ENCODE measurements at regions not wholly inside any gene's neighbourhood (a gene's known extent, or its start where the extent isn't known, plus 50 kb on each side); places are given as distances from the start of the nearest gene placed in this dataset.
"Not testable (repeated sequence)": the region's sequence is repeated elsewhere in the genome, so short reads cannot be mapped to it uniquely, and the experiment has no call there.

DNA sequence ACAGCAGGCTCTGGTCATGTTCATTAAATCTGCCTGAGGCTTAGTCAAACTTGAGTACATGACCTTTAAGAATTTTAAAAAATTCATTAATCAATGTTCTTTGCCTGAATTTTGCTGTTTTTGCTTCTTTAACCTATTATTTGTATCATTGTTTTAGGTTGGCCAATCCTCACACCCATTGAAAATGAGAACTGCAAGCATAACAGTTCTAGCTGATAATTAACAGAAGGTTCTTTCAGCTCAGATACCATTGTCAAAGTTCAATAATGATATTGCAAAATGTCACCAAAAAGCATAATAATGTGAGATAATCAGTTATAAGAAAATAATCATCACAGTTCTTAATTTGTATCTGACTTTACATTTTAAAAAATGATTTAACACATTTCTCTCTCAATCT lies 583.1 kb downstream of the TFAP2A start:
- H3K4me3 ChIP-seq = no peak overlapping the region
- H3K4me1 ChIP-seq = no peaks in the 10 kb centered on the region
- TF ChIP-seq, protein P1, sequence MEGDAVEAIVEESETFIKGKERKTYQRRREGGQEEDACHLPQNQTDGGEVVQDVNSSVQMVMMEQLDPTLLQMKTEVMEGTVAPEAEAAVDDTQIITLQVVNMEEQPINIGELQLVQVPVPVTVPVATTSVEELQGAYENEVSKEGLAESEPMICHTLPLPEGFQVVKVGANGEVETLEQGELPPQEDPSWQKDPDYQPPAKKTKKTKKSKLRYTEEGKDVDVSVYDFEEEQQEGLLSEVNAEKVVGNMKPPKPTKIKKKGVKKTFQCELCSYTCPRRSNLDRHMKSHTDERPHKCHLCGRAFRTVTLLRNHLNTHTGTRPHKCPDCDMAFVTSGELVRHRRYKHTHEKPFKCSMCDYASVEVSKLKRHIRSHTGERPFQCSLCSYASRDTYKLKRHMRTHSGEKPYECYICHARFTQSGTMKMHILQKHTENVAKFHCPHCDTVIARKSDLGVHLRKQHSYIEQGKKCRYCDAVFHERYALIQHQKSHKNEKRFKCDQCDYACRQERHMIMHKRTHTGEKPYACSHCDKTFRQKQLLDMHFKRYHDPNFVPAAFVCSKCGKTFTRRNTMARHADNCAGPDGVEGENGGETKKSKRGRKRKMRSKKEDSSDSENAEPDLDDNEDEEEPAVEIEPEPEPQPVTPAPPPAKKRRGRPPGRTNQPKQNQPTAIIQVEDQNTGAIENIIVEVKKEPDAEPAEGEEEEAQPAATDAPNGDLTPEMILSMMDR (IDR thresholded peaks at IDR 0.05) = no peak
- H3K27me3 ChIP-seq = no peaks in the 10 kb centered on the region
- no peak for DNase-seq (ENCODE audit: low spot score)
- H3K27ac ChIP-seq = no peak overlapping the region
- H3K9me3 ChIP-seq = no peaks in the 10 kb centered on the region
- H3K36me3 ChIP-seq = no peaks in the 10 kb centered on the region

DNA sequence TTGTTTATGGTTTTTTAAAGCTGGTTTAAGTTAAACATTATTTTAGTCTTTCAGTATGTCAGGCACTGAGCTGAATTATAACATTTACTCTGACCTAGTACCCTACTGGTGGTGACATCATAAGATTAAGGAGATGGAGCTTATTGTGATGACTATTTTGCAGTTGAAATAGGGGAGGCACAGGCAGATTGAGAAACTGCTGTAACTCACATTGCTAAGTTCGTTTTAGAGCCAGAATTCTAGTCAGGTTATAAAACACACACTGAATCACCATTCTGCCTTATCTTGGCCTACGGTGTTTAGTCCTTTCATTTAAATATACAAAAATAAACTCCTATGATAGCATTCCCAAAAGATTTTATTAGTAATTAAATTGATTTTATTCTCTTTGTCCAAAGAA lies 584.1 kb downstream of the TFAP2A start:
- no peaks in the 10 kb centered on the region for H3K36me3 ChIP-seq
- no peaks in the 10 kb centered on the region for H3K4me1 ChIP-seq
- H3K9me3 ChIP-seq = no peaks in the 10 kb centered on the region
- TF ChIP-seq, protein P1 (IDR thresholded peaks at IDR 0.05) = no peak
- H3K4me3 ChIP-seq = no peak overlapping the region
- H3K27me3 ChIP-seq = no peaks in the 10 kb centered on the region
- DNase-seq (ENCODE audit: low spot score) = no peak
- H3K27ac ChIP-seq = no peak overlapping the region

DNA sequence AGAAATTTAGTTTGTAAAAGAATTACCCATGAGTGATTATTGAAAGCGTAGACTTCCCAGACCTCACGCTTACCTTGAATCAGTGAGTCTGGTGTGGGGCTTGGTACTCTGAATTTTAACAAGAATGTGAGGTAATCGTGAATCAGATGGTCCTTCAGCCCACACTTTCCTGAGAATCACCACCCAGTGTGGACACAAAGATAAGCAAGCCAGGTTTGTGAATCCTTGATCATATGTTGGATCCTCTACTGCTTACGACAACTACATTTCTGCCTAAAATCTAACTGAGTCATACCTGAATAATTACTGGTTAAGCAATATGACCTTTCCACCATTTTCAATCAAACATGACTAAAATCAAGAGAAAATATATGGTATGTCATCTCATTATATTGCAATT lies 589.3 kb downstream of the TFAP2A start:
- Histone ChIP-seq H3K9me3 (no peaks in the 10 kb centered on the region), H3K36me3 (no peaks in the 10 kb centered on the region), H3K27ac (no peak overlapping the region), H3K4me1 (no peaks in the 10 kb centered on the region), H3K27me3 (no peaks in the 10 kb centered on the region), H3K4me3 (no peak overlapping the region)
- DNase-seq (ENCODE audit: low spot score) = no peak
- TF ChIP-seq, protein P1 (IDR thresholded peaks at IDR 0.05) = no peak

DNA sequence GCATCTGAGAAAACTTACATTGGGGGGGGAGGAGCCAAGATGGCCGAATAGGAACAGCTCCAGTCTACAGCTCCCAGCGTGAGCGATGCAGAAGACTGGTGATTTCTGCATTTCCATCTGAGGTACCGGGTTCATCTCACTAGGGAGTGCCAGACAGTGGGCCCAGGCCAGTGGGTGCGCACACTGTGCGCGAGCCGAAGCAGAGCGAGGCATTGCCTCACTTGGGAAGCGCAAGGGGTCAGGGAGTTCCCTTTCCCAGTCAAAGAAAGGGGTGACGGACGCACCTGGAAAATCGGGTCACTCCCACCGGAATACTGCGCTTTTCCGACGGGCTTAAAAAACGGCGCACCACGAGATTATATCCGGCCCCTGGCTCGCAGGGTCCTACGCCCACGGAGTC lies 604.1 kb downstream of the TFAP2A start:
- DNase-seq (ENCODE audit: low spot score); H3K4me3 ChIP-seq; H3K27ac ChIP-seq; H3K36me3 ChIP-seq; H3K9me3 ChIP-seq; H3K4me1 ChIP-seq; H3K27me3 ChIP-seq: not testable (repeated sequence)

DNA sequence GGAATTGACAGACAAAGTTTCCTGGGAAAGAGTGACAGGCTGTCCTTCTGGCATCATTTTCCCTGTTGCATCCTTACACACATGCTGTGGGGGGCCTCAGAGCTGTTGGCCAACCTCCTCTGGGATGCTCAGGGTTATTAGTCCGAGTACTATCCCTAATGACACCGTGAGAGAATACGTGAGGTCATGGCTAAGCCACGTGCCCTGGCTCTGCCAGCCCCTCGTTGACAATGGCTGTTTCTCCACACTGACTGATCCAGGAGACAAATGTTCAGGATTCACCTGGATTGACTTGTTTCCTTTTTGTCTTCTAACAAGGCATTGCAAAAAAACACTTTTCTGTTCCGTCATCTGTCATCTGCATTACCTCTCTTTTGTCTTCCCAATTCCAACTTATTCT lies 604.6 kb downstream of the TFAP2A start:
- no peaks in the 10 kb centered on the region for H3K36me3 ChIP-seq
- no peaks in the 10 kb centered on the region for H3K9me3 ChIP-seq
- DNase-seq (ENCODE audit: low spot score) = no peak
- no peak overlapping the region for H3K27ac ChIP-seq
- H3K27me3 ChIP-seq = no peaks in the 10 kb centered on the region
- H3K4me3 ChIP-seq = no peak overlapping the region
- TF ChIP-seq, protein P1 (IDR thresholded peaks at IDR 0.05) = no peak
- H3K4me1 ChIP-seq = no peaks in the 10 kb centered on the region

DNA sequence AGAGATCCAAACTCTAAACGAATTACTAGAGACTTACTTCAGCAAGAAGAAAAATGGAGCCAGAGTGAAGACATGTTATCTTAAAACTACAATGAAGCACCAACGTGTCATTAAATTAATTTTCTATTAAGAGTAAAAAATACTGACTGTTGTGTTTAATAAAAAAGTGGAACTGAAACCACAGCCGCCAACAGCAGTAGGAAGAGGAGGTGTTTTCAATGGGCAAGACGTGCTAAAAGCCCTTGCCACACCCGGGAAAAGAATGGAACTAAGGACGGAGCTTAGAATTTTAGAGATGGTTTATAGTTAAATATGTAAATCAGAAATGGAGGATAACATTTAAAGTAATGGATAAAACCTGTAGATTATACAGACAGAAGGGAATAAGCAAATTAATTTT lies 608.7 kb downstream of the TFAP2A start:
- H3K4me1 ChIP-seq = no peaks in the 10 kb centered on the region
- H3K36me3 ChIP-seq = no peaks in the 10 kb centered on the region
- H3K27me3 ChIP-seq = no peaks in the 10 kb centered on the region
- no peak overlapping the region for H3K27ac ChIP-seq
- DNase-seq (ENCODE audit: low spot score) = no peak
- no peaks in the 10 kb centered on the region for H3K9me3 ChIP-seq
- H3K4me3 ChIP-seq = no peak overlapping the region
- TF ChIP-seq, protein P1 (IDR thresholded peaks at IDR 0.05) = no peak
